Endothelial cell of umbilical vein (primary cell): ENCODE measurements at regions not wholly inside any gene's neighbourhood (a gene's known extent, or its start where the extent isn't known, plus 50 kb on each side); places are given as distances from the start of the nearest gene placed in this dataset.

ENCODE experiments used
- BruUV-seq: library from RNA; stranded (reverse); fragments of 400-500 nt; replicated peaks from 2 replicates; lab custom pipeline; 2021; lab: Mats Ljungman, UMichigan
- CTCF ChIA-PET: fragments of 300-600, 350-600 bp; sonication (Branson Sonifier 250); formaldehyde crosslinking; loops from one replicate; lab custom pipeline; 2021; ENCODE audit warnings: antibody characterized with exemption, inconsistent platforms; lab: Charles Lee
- POLR2A ChIA-PET: fragments of 300-600, 350-600 bp; sonication (Branson Sonifier 250); formaldehyde crosslinking; loops from one replicate; lab custom pipeline; 2021; ENCODE audit warnings: antibody characterized with exemption, inconsistent platforms; lab: Charles Lee
- DNase-seq: peaks from one replicate; pipeline ENCODE4 v3.0.0-alpha.2; 2011; ENCODE audit warnings: low read depth, low spot score
- FAIRE-seq: peaks from 2 replicates; lab custom pipeline; 2011; peaks lifted over from hg19 to GRCh38; lab: Jason Lieb, UNC
- H2AFZ ChIP-seq: 2 replicates; pipeline ENCODE4 v1.6.0; 2012; ENCODE audit warnings: low read depth, low read length, control low read depth, inconsistent platforms
- H3K27ac ChIP-seq: 2 replicates; pipeline ENCODE4 v1.5.1; 2011; ENCODE audit warnings: low read depth, mild to moderate bottlenecking, control low read depth, low read length, moderate library complexity; ENCODE audit not compliant: insufficient read depth
- H3K27me3 ChIP-seq, 2 experiments: 2 replicates each; pipeline versions ENCODE4 v1.6.0 to v1.6.1; 2011; ENCODE audit warnings: low read length in 2 of 2, mixed read lengths in 1 of 2; ENCODE audit not compliant: control insufficient read depth in 2 of 2, insufficient read depth in 2 of 2
- H3K36me3 ChIP-seq, 2 experiments: 2 replicates in 1 of 2; 3 replicates in 1 of 2; pipeline ENCODE4 v1.5.1; 2011; ENCODE audit warnings: low read length in 2 of 2, mild to moderate bottlenecking in 1 of 2, moderate library complexity in 1 of 2; ENCODE audit not compliant: control insufficient read depth in 2 of 2, insufficient read depth in 2 of 2; ENCODE audit errors: extremely low read depth in 1 of 2
- H3K4me1 ChIP-seq: 3 replicates; pipeline ENCODE4 v1.5.1; 2011; ENCODE audit warnings: mild to moderate bottlenecking, low read length; ENCODE audit not compliant: control insufficient read depth, insufficient read depth; ENCODE audit errors: extremely low read depth
- H3K4me2 ChIP-seq: 2 replicates; pipeline ENCODE4 v1.6.1; 2011; ENCODE audit warnings: low read length, control low read depth, mixed read lengths; ENCODE audit not compliant: insufficient read depth
- H3K4me3 ChIP-seq, 3 experiments: fragments of 200-600 bp in 1 of 3; sonication (generic), shearing (Covaris generic) in 1 of 3; replicated peaks in 1 of 3; 2 replicates each; pipeline ENCODE4 v1.5.1; 2011 to 2016; ENCODE audit warnings: control low read depth in 3 of 3, low read length in 3 of 3, mild to moderate bottlenecking in 2 of 3, inconsistent platforms in 1 of 3, low read depth in 1 of 3, moderate library complexity in 1 of 3; ENCODE audit not compliant: insufficient read depth in 1 of 3
- H3K79me2 ChIP-seq: 2 replicates; pipeline ENCODE4 v1.6.0; 2012; ENCODE audit warnings: low read length, inconsistent platforms; ENCODE audit not compliant: control insufficient read depth, insufficient read depth
- H3K9ac ChIP-seq: replicated peaks from 2 replicates; pipeline ENCODE3; 2011; ENCODE audit warnings: low read length, control low read depth; ENCODE audit not compliant: insufficient read depth; ENCODE audit errors: extremely low read depth
- H3K9me1 ChIP-seq: replicated peaks from 3 replicates; pipeline ENCODE4 v1.6.0; 2011; ENCODE audit warnings: mild to moderate bottlenecking, low read length; ENCODE audit not compliant: control insufficient read depth, insufficient read depth; ENCODE audit errors: extremely low read depth
- H3K9me3 ChIP-seq: replicated peaks from 2 replicates; pipeline ENCODE4 v1.5.1; 2012; ENCODE audit warnings: low read length, inconsistent platforms; ENCODE audit not compliant: control insufficient read depth, insufficient read depth
- H4K20me1 ChIP-seq: replicated peaks from 2 replicates; pipeline ENCODE3; 2011; ENCODE audit warnings: mild to moderate bottlenecking, low read length; ENCODE audit not compliant: control insufficient read depth, insufficient read depth; ENCODE audit errors: extremely low read depth
- CTCF ChIP-seq, 2 donors: IDR thresholded peaks; 1 replicate in 1 of 2; 2 replicates in 1 of 2; pipeline ENCODE4 v1.5.1; 2011; ENCODE audit warnings: low read length in 2 of 2, mild to moderate bottlenecking in 2 of 2, moderate library complexity in 2 of 2, control low read depth in 1 of 2, inconsistent platforms in 1 of 2, low read depth in 1 of 2; ENCODE audit not compliant: insufficient read depth in 1 of 2; ENCODE audit errors: extremely low read depth in 1 of 2
- EZH2 ChIP-seq: IDR thresholded peaks from 2 replicates; pipeline ENCODE4 v1.6.1; 2012; ENCODE audit warnings: borderline replicate concordance, low read depth, mild to moderate bottlenecking, moderate library complexity, low read length, inconsistent platforms; ENCODE audit not compliant: severe bottlenecking
- FOS ChIP-seq: IDR thresholded peaks from 2 replicates; pipeline ENCODE4 v1.6.1; 2011; ENCODE audit warnings: mild to moderate bottlenecking, low read length, moderate library complexity, borderline replicate concordance; ENCODE audit not compliant: insufficient read depth
- GATA2 ChIP-seq: IDR thresholded peaks from 2 replicates; pipeline ENCODE4 v1.7.0; 2011; ENCODE audit warnings: low read depth, mild to moderate bottlenecking, moderate library complexity, mixed read lengths, low read length; ENCODE audit not compliant: insufficient read length, insufficient read depth
- JUN ChIP-seq: IDR thresholded peaks from 2 replicates; pipeline ENCODE4 v1.6.1; 2011; ENCODE audit warnings: borderline replicate concordance, low read depth; ENCODE audit not compliant: insufficient read length, insufficient read depth
- MAX ChIP-seq: IDR thresholded peaks from 2 replicates; pipeline ENCODE4 v1.6.1; 2011; ENCODE audit not compliant: insufficient read depth, insufficient read length
- MYC ChIP-seq: IDR thresholded peaks from one replicate; pipeline ENCODE4 v1.6.1; 2011; ENCODE audit warnings: mild to moderate bottlenecking, low read depth, low read length
- POLR2A ChIP-seq: IDR thresholded peaks from 2 replicates; pipeline ENCODE4 v1.6.1; 2012; ENCODE audit warnings: low read depth, mild to moderate bottlenecking, control low read depth, low read length
- POLR2AphosphoS5 ChIP-seq: IDR thresholded peaks from 2 replicates; pipeline ENCODE4 v1.6.1; 2012; ENCODE audit warnings: low read depth, mild to moderate bottlenecking, control low read depth, low read length, moderate library complexity; ENCODE audit not compliant: insufficient read depth
- dilution Hi-C: fragments of 300-500 bp; cut with MboI; formaldehyde crosslinking; loops from one replicate; pipeline ENCODE4 v1.15.0; 2019; ENCODE audit warnings: low sequenced_read_pairs; ENCODE audit not compliant: extremely low pct_ligation_motif_present
- intact Hi-C: fragments of 100-400 bp; cut with micrococcal nuclease; formaldehyde crosslinking; loops from one replicate; pipeline ENCODE4 v1.10.0; 2022

GRCh38 chr16:76862901-76863300, 328.1 kb upstream of the MON1B start:
- H3K9me1 ChIP-seq = no peaks in the 10 kb centered on the region
- BruUV-seq = no TSS peak
- no peak overlapping the region for H3K9ac ChIP-seq
- H3K9me3 ChIP-seq = no peaks in the 10 kb centered on the region
- no peak overlapping the region for H2AFZ ChIP-seq
- no peaks in the 10 kb centered on the region for H3K79me2 ChIP-seq
- ChIA-PET CTCF (no interaction called here), POLR2A (interaction anchor here (0.6 kb wide), 1 partner anchor 714 kb away, joined by 3 read pairs; no protein-coding TSS in a partner anchor)
- no peaks in the 10 kb centered on the region for H3K4me1 ChIP-seq
- H4K20me1 ChIP-seq = no peaks in the 10 kb centered on the region
- no peaks in the 10 kb centered on the region for H3K27me3 ChIP-seq
- dilution Hi-C loops = no loop called here
- no peak overlapping the region for H3K4me3 ChIP-seq
- H3K27ac ChIP-seq = no peak overlapping the region
- TF ChIP-seq CTCF (IDR thresholded peaks at IDR 0.05; ENCODE audit: extremely low read depth in 1 of 2, insufficient read depth in 1 of 2, low read depth in 1 of 2, low read length in 2 of 2) (no peak), MAX (no peak), MYC (no peak), FOS (no peak), EZH2 (no peak), JUN (no peak), POLR2AphosphoS5 (no peak), POLR2A (no peak), GATA2 (no peak)
- DNase-seq (no peak), FAIRE-seq (no peak)
- intact Hi-C loops = no loop called here
- H3K4me2 ChIP-seq = no peak overlapping the region
- H3K36me3 ChIP-seq = no peaks in the 10 kb centered on the region
